ENCODE measurements at regions not wholly inside any gene's neighbourhood (a gene's known extent, or its start where the extent isn't known, plus 50 kb on each side); places are given as distances from the start of the nearest gene placed in this dataset.

DNA sequence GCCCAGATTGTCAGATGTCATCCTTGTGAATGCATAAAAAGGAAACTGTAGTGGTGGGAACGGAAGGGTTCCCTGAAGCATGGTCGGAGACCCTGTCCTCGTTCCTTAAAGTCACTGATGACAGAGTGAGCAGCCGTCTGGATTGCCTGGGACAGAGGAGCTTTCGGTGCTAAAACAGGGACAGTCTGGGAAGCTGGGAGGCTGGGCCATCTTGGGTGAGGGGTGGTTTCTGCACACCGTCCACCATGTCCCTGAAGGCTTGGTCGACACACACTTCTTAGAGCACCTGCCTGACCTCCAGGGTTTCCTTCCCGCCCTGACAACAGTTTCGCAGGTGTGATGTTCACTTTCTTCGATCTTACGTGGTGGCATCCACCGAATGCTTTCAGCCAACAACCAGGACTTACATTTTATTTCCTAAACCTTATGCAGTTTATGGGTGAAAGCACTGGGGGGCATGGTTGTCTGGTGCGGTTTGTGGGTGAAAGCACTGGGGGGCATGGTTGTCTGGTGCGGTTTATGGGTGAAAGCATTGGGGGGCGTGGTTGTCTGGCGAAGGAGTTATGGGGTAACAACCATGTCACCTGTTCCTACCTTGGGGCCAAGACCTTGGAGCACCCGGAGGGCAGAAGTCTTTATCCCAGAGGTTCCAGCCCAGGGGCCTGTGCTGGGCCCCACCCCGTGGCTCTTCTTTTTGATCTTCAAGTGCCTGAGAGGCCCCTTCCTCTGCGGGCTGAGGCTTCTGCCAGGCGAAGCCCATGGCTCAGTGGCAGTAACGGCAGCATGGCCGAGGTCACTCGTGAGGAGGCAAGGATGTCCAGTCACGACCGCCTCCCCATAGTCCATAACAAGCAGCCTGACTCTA, 81.7 kb upstream of the FRMD1 start:
- DNase-seq = no peak
- no peak for TF ChIP-seq EZH2 (IDR thresholded peaks at IDR 0.05; ENCODE audit: borderline replicate concordance, insufficient read depth, low read depth, low read length, poor library complexity, severe bottlenecking)
- TF ChIP-seq, protein P1, sequence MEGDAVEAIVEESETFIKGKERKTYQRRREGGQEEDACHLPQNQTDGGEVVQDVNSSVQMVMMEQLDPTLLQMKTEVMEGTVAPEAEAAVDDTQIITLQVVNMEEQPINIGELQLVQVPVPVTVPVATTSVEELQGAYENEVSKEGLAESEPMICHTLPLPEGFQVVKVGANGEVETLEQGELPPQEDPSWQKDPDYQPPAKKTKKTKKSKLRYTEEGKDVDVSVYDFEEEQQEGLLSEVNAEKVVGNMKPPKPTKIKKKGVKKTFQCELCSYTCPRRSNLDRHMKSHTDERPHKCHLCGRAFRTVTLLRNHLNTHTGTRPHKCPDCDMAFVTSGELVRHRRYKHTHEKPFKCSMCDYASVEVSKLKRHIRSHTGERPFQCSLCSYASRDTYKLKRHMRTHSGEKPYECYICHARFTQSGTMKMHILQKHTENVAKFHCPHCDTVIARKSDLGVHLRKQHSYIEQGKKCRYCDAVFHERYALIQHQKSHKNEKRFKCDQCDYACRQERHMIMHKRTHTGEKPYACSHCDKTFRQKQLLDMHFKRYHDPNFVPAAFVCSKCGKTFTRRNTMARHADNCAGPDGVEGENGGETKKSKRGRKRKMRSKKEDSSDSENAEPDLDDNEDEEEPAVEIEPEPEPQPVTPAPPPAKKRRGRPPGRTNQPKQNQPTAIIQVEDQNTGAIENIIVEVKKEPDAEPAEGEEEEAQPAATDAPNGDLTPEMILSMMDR (IDR thresholded peaks at IDR 0.05) = no peak
- Histone ChIP-seq H3K4me2 (replicated peaks; ENCODE audit: low read depth, low read length, poor library complexity, severe bottlenecking) (no peak overlapping the region), H3K27me3 (replicated peaks in 1 of 4; ENCODE audit: control extremely low read depth in 1 of 4, control insufficient read depth in 3 of 4, insufficient read depth in 4 of 4, low read length in 3 of 4) (no peaks in the 10 kb centered on the region), H3K27ac (ENCODE audit: low read length in 2 of 2) (no peak overlapping the region), H3K4me3 (ENCODE audit: control extremely low read depth in 1 of 5, extremely low read depth in 1 of 5, insufficient read depth in 1 of 5, low read depth in 2 of 5, low read length in 4 of 5) (no peak overlapping the region), H3K9ac (ENCODE audit: low read length) (no peak overlapping the region), H4K20me1 (ENCODE audit: control insufficient read depth, insufficient read depth, low read length, poor library complexity, severe bottlenecking) (no peaks in the 10 kb centered on the region), H3K4me1 (ENCODE audit: control insufficient read depth in 2 of 2, insufficient read depth in 2 of 2, low read length in 2 of 2) (no peaks in the 10 kb centered on the region), H3K9me3 (ENCODE audit: control extremely low read depth in 1 of 3, control insufficient read depth in 2 of 3, insufficient read depth in 1 of 3, low read length in 2 of 3) (peaks cover 0 to 4% (median 0%) of the 10 kb centered on the region in 3 donors), H3K79me2 (ENCODE audit: control insufficient read depth, insufficient read depth, low read length) (no peaks in the 10 kb centered on the region), H3K36me3 (replicated peaks in 1 of 2; ENCODE audit: control extremely low read depth in 1 of 2, control insufficient read depth in 1 of 2, extremely low read depth in 1 of 2, insufficient read depth in 2 of 2, low read length in 1 of 2) (no peaks in the 10 kb centered on the region), H2AFZ (ENCODE audit: insufficient read depth, low read depth, low read length, poor library complexity, severe bottlenecking) (no peak overlapping the region)
- CTCF ChIA-PET = no interaction called here
- H3K9me3 Mint-ChIP-seq (ENCODE audit: insufficient read depth) = no peaks in the 10 kb centered on the region
- POLR2A ChIA-PET = no interaction called here
- no peak overlapping the region for H3K27ac Mint-ChIP-seq
- intact Hi-C loops (cut with micrococcal nuclease) = no loop called here
- no peak for ATAC-seq (ENCODE audit: low read depth)
- WGBS (ENCODE audit: insufficient coverage) = 93% methylated on average over 22 of the region's 25 CpGs
- H3K27me3 Mint-ChIP-seq = peaks cover 3% of the 10 kb centered on the region
- H3K4me3 Mint-ChIP-seq = no peak overlapping the region
- H3K4me1 Mint-ChIP-seq = no peaks in the 10 kb centered on the region

DNA sequence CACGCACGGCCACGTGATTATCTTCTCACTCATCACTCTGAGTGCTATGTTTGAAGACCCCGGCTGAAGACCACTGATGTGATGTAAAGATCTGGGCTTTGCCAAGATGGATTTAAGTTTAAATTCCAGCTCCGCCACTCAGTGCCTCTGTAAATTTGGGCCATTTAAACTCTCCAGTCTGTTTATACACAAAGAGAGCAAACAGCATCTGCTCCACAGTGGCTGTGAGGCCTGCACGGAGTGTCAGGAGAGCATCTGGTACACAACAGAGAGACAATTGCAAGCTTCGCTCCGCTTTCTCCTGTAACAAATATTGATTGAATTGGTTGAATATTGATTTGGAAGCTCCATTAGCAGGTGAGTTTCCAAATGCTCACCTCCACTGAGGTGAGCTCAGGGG, 80.5 kb upstream of the FRMD1 start:
- Mint-ChIP-seq H3K27ac (no peak overlapping the region), H3K9me3 (ENCODE audit: insufficient read depth) (no peaks in the 10 kb centered on the region), H3K27me3 (peaks cover 7% of the 10 kb centered on the region), H3K4me1 (no peaks in the 10 kb centered on the region), H3K4me3 (no peak overlapping the region)
- Histone ChIP-seq H2AFZ (ENCODE audit: insufficient read depth, low read depth, low read length, poor library complexity, severe bottlenecking) (no peak overlapping the region), H4K20me1 (ENCODE audit: control insufficient read depth, insufficient read depth, low read length, poor library complexity, severe bottlenecking) (no peaks in the 10 kb centered on the region), H3K27ac (ENCODE audit: low read length in 2 of 2) (no peak overlapping the region), H3K4me1 (ENCODE audit: control insufficient read depth in 2 of 2, insufficient read depth in 2 of 2, low read length in 2 of 2) (no peaks in the 10 kb centered on the region), H3K79me2 (ENCODE audit: control insufficient read depth, insufficient read depth, low read length) (no peaks in the 10 kb centered on the region), H3K36me3 (replicated peaks in 1 of 2; ENCODE audit: control extremely low read depth in 1 of 2, control insufficient read depth in 1 of 2, extremely low read depth in 1 of 2, insufficient read depth in 2 of 2, low read length in 1 of 2) (no peaks in the 10 kb centered on the region), H3K4me3 (ENCODE audit: control extremely low read depth in 1 of 5, extremely low read depth in 1 of 5, insufficient read depth in 1 of 5, low read depth in 2 of 5, low read length in 4 of 5) (no peak overlapping the region), H3K9me3 (ENCODE audit: control extremely low read depth in 1 of 3, control insufficient read depth in 2 of 3, insufficient read depth in 1 of 3, low read length in 2 of 3) (peaks cover 0 to 4% (median 0%) of the 10 kb centered on the region in 3 donors), H3K4me2 (replicated peaks; ENCODE audit: low read depth, low read length, poor library complexity, severe bottlenecking) (no peak overlapping the region), H3K27me3 (replicated peaks in 1 of 4; ENCODE audit: control extremely low read depth in 1 of 4, control insufficient read depth in 3 of 4, insufficient read depth in 4 of 4, low read length in 3 of 4) (no peaks in the 10 kb centered on the region), H3K9ac (ENCODE audit: low read length) (no peak overlapping the region)
- ATAC-seq (ENCODE audit: low read depth) (no peak), DNase-seq (no peak)
- 100% methylated on average over 5 of the region's 8 CpGs for WGBS (ENCODE audit: insufficient coverage)
- ChIA-PET CTCF (no interaction called here), POLR2A (no interaction called here)
- no peak for TF ChIP-seq EZH2 (IDR thresholded peaks at IDR 0.05; ENCODE audit: borderline replicate concordance, insufficient read depth, low read depth, low read length, poor library complexity, severe bottlenecking)
- TF ChIP-seq, protein P1 (IDR thresholded peaks at IDR 0.05) = no peak
- intact Hi-C loops (cut with micrococcal nuclease) = no loop called here
